ENCODE measurements at regions not wholly inside any gene's neighbourhood (a gene's known extent, or its start where the extent isn't known, plus 50 kb on each side); places are given as distances from the start of the nearest gene placed in this dataset.
"Not testable (repeated sequence)": the region's sequence is repeated elsewhere in the genome, so short reads cannot be mapped to it uniquely, and the experiment has no call there.

DNA sequence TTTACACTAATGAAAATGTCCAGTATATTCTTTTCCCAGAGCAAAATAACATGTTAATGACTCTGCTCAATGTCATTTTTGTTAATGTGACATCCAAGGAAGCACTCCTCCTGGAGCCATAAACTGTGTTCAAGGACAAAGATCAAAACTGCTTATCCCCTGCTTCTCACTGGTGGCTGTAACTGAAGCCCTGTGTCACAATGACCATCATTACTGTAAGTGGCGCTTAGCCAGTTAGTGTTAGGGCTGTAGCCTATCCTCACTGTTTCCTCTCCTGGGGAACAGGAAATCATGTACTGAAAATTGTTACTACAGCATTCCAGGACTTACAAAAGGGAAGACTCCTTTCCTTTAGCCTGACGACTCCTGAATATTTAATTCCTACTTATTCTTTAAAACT is 71.7 kb upstream of the COX7C start:
- DNase-seq (ENCODE audit: low spot score), result no peak

DNA sequence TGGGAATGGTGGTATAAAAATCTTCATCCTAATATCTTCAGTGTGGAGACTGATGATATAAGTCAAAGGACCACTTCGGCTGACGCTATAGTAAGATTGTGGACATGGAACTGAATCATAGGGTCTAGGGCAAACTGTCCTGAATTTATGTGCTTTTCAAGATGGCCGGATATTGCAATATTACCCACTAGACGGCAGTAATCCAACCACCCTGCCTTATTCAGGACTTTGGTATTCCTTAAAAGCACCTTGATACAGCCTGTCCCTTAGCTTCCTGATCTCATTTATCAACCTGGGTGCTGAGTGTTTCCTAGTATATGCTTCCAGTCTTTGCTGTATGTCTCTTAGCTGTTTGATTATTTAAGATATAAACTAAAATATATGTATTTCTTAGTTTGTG is 71.2 kb upstream of the COX7C start:
- no peak for DNase-seq (ENCODE audit: low spot score)

DNA sequence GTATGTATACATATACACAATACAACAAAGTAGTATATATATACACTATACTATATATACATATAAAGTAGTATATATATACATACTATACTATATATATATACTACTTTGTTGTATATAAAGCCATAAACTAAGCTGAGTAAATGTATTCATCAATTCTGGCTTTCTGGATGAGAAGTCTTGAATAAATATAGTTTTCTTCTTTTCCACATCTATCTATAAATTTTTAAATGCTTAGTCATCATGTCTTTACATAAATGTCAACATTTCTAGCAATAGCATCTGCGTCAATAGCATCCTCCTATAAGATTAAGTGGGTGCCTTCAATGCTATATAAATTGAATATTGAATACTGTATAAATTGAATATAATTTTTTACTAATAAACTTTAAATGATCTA is 63.1 kb upstream of the COX7C start:
- DNase-seq (ENCODE audit: low spot score), result no peak

DNA sequence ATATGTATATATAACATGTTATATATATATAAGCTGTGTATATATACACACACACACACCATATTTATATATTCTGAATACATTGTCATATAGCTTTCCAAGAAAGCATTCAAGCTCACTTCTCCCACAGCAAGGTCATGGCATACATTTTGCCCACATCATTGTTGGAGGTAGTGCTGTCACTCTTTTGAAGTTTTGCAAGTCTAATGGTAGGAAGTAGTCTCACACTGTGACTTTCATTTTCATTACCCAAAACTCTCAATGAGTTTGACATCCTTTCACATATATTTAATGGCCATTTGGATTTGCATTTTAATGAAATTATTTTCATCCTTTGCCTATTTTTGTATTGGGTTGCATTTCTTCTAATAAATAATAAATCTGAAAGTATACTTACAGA is 59.8 kb upstream of the COX7C start:
- no peak for DNase-seq (ENCODE audit: low spot score)

DNA sequence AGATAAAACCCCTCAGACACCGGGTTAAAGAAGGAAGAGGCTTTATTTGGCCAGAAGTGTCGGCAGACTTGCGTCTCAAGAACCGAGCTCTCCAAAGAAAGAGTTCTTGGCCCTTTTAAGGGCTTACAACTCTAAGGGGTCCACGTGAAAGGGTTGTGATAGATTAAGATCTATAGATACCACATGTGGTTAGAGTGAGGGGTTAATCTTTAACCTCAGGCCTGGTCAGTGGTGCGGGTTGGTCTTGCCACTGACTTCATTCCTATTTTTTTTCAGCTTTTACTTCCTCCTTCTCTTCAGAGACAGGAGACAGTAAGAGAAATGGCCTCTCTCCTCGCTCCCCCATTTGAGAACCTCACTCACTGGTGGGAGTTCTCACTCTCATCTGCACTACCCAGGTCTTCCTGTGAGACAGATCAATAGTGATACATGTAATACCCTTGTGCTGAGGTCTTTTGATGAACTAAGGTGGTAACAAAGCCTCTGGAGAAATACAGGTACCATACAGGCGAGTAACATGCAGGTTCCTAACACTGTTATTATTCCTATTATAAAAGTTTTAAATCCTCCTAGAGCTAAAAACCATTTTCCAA is 52.4 kb upstream of the COX7C start:
- no peak for DNase-seq (ENCODE audit: low spot score)

DNA sequence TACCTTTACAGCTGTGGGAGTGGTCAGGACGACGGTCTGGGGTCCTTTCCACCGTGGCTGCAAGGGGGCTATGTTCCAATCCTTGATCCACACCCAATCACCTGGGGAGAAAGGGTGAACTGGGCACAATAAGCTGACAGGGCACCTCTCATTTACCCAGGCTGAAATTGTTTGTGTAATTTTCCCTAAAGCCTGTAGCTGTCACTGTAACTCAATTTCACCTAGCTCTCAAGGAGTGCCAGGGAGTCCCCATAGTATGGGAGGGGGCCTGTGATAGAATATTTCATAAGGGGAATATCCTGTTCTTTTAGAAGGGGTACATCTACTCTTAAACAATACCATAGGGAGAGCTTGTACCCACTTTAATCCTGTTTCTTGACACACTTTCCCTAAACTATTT is 51.7 kb upstream of the COX7C start:
- not testable (repeated sequence) for DNase-seq (ENCODE audit: low spot score)

Measured in HuH-7 (cell line).